Left ventricle myocardium inferior (tissue), 1 donor: ENCODE measurements at regions not wholly inside any gene's neighbourhood (a gene's known extent, or its start where the extent isn't known, plus 50 kb on each side); places are given as distances from the start of the nearest gene placed in this dataset.

Source experiments
- DNase-seq: peaks from one replicate; pipeline ENCODE4 v3.0.0-alpha.2; 2020
- H3K27ac ChIP-seq: fragments of 200-600 bp; replicated peaks from 2 replicates; pipeline ENCODE4 v1.8.0; 2021
- H3K27me3 ChIP-seq: fragments of 200-600 bp; 2 replicates; pipeline ENCODE4 v1.8.0; 2021; ENCODE audit warnings: low read depth
- H3K36me3 ChIP-seq: fragments of 200-600 bp; 2 replicates; pipeline ENCODE4 v1.8.0; 2021
- H3K4me1 ChIP-seq: fragments of 200-600 bp; 2 replicates; pipeline ENCODE4 v1.8.0; 2021
- H3K4me3 ChIP-seq: fragments of 200-600 bp; 2 replicates; pipeline ENCODE4 v1.8.0; 2021; ENCODE audit warnings: mild to moderate bottlenecking, moderate library complexity
- H3K9me3 ChIP-seq: fragments of 200-600 bp; replicated peaks from 2 replicates; pipeline ENCODE4 v1.8.0; 2021
- CTCF ChIP-seq: fragments of 200-600 bp; IDR thresholded peaks from 2 replicates; pipeline ENCODE4 v1.8.0; 2021; ENCODE audit warnings: antibody characterized with exemption, mild to moderate bottlenecking, borderline replicate concordance
- intact Hi-C: fragments of 100-400 bp; cut with micrococcal nuclease; formaldehyde crosslinking; loops from one replicate; pipeline ENCODE4 v1.11.0; 2022
- donor health status: DM: no; HTN: yes; CAD: no; lungs with severe emphysema.

DNA sequence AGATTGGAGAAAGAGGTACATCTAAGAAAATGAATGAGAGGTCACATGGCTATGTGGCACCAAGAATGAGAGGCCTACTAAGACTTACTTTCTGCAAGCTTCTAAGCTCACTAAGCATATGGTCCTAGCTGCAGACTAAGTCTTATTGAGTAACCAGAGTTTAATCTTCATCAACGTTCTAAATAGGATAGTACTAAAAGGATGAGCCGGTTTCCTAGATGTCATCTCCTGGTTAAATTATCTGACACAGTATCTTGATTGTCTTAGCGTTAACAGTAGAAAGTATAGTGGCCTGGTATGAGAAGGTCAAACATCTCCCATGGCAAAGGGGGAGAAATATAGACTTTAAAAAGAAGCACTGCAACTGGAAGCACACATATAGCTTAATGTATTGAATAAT lies 448.1 kb downstream of the PDGFC start:
- no peaks in the 10 kb centered on the region for H3K9me3 ChIP-seq
- no peak overlapping the region for H3K4me3 ChIP-seq
- TF ChIP-seq CTCF, result no peak
- DNase-seq, result no peak
- no peaks in the 10 kb centered on the region for H3K27me3 ChIP-seq
- H3K4me1 ChIP-seq, result no peaks in the 10 kb centered on the region
- intact Hi-C loops, result no loop called here
- H3K36me3 ChIP-seq, result no peaks in the 10 kb centered on the region
- no peak overlapping the region for H3K27ac ChIP-seq

GRCh38 chr4:156521631-156522030 lies 450.0 kb downstream of the PDGFC start:
- intact Hi-C loops, result no loop called here
- no peak for DNase-seq
- Histone ChIP-seq H3K4me1 (no peaks in the 10 kb centered on the region), H3K36me3 (no peaks in the 10 kb centered on the region), H3K27ac (no peak overlapping the region), H3K9me3 (no peaks in the 10 kb centered on the region), H3K27me3 (no peaks in the 10 kb centered on the region), H3K4me3 (no peak overlapping the region)
- no peak for TF ChIP-seq CTCF

GRCh38 chr4:156517956-156518355 lies 453.6 kb downstream of the PDGFC start:
- intact Hi-C loops, result no loop called here
- H3K36me3 ChIP-seq, result no peaks in the 10 kb centered on the region
- no peaks in the 10 kb centered on the region for H3K27me3 ChIP-seq
- no peaks in the 10 kb centered on the region for H3K9me3 ChIP-seq
- no peak overlapping the region for H3K27ac ChIP-seq
- no peak for DNase-seq
- H3K4me1 ChIP-seq, result no peaks in the 10 kb centered on the region
- no peak overlapping the region for H3K4me3 ChIP-seq
- TF ChIP-seq CTCF, result no peak

GRCh38 chr4:156517546-156517945 lies 454.1 kb downstream of the PDGFC start:
- no peaks in the 10 kb centered on the region for H3K9me3 ChIP-seq
- no peak for TF ChIP-seq CTCF
- DNase-seq, result no peak
- no peak overlapping the region for H3K4me3 ChIP-seq
- no peak overlapping the region for H3K27ac ChIP-seq
- no peaks in the 10 kb centered on the region for H3K27me3 ChIP-seq
- intact Hi-C loops, result no loop called here
- H3K36me3 ChIP-seq, result no peaks in the 10 kb centered on the region
- no peaks in the 10 kb centered on the region for H3K4me1 ChIP-seq

- no peak for DNase-seq
- Histone ChIP-seq H3K27ac (no peak overlapping the region), H3K27me3 (no peaks in the 10 kb centered on the region), H3K4me3 (no peak overlapping the region), H3K9me3 (no peaks in the 10 kb centered on the region), H3K36me3 (no peaks in the 10 kb centered on the region), H3K4me1 (no peaks in the 10 kb centered on the region)
- TF ChIP-seq CTCF, result no peak
- intact Hi-C loops, result no loop called here
Measured at GRCh38 chr4:156516698-156517097, 454.9 kb downstream of the PDGFC start.

DNA sequence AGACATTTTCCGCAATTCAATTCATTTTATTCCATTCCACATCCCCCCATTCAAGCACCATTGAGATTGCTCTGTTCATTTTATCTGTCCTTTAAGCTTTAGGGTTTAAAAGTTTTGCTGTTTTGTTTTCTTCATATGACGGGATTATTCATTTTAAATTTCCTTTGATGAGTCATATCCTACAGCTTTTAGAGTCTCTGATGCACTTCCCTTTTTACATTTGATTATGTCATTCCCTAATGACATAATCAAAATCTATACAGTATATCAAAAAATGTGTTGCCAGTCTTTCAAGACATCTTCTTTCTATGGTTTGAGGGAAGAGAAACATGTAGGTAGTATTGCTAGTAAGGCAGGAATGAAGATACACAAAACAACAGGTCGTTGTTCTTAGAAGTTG lies 456.3 kb downstream of the PDGFC start:
- no peak for TF ChIP-seq CTCF
- DNase-seq, result no peak
- Histone ChIP-seq H3K9me3 (peaks cover 5% of the 10 kb centered on the region), H3K4me3 (no peak overlapping the region), H3K27ac (no peak overlapping the region), H3K36me3 (no peaks in the 10 kb centered on the region), H3K4me1 (no peaks in the 10 kb centered on the region), H3K27me3 (no peaks in the 10 kb centered on the region)
- intact Hi-C loops, result no loop called here
